COLO829 (cell line): ENCODE measurements at regions not wholly inside any gene's neighbourhood (a gene's known extent, or its start where the extent isn't known, plus 50 kb on each side); places are given as distances from the start of the nearest gene placed in this dataset.

Experiments
- DNase-seq: peaks from one replicate; pipeline ENCODE4 v3.0.0; 2012; ENCODE audit warnings: low spot score

DNA sequence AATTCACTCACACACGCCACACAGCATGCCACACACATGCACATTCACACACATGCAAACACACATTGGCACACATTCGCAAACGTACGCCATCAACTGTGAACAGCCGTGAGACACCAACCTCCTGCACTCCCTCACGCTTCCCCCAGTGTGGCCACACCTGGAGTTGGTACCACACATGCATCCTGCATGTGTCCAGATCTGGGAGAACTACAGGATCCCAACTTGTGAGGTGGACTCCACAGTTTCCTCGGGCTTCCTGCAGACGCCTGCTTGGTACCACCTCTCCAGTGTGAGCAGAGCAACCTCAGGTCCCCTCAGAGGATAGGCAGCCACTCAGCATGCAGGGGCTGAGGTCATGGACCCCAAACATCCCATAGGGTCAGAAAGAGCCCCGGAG, 239.0 kb downstream of the EIPR1 start:
- no peak for DNase-seq

DNA sequence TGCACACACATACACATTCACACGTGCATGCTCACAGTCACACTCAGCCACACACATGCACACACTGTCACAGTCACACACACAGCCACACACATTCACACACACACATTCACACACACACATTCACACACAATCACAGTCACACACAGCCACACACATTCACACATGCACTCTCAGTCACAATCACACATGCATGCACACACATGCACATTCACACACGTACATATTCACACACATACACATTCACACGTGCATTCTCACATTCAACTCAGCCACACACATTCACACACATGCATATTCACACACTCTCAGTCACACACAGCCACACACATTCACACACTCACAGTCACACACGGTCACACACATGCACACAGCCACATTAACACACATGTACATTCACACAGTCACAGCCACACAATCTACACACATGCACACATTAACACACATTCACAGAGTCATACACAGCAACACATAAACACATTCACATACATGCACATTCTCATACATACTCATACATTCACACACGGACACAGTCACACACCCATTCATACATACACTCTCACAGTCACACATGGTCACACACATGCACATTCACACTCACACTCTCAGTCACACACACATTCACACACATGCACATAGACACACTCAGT, 239.8 kb downstream of the EIPR1 start:
- no peak for DNase-seq

DNA sequence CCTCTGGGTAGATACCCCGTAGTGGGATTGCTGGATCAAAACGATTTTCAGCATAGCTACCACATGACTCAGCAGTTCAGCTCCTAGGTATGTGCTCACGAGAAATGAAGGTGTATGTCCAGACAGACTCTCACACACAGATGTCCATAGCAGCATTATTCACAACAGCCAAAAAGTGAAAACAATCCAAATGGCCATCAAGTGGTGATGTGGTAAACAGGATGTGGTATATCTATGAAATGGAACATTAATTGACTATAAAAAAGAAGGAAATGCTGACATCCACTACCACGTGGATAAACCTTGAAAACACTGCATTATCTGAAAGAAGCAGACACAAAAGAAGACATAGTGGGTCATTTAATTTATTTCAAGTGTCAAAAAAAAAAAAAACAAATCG, 241.9 kb downstream of the EIPR1 start:
- DNase-seq = no peak

DNA sequence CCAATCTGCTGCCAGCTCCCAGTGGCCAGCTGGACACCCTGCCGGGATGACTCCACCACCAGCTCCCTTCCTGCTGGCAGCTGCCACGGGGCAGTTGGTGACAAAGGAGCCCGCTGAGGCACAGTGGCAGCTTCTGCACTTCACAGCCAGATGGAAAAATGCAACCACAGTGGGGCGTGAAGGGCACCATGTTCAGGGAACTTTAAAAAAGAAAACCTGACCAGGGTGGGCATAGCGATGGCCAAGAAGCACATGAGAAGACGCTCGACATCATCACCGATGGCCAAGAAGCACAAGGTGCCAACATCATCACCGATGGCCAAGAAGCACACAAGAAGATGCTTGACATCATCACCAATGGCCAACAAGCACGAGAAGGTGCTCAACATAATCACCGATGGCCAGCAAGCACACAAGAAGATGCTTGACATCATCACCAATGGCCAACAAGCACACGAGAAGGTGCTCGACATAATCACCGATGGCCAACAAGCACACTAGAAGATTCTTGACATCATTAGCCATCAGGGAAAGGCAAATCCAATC, 243.5 kb downstream of the EIPR1 start:
- DNase-seq = no peak

DNA sequence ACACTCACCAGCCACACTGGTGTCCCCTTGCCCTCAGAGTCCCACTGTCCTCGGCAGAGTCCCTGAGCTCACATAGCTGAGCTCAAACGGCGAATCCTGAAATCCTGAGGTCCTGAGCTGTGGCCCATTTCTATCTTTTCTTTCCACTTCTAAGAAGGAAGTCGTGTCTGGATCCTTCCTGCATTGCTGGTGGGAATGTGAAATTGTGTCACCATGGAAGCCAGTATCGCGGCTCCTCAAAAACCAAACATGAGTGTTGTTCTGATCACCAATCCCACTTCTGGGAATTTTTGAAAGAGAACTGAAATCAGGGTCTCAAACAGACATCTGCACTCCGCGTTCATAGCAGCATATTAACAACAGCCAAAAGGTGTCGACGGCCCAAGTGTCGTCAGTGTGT, 244.7 kb downstream of the EIPR1 start:
- no peak for DNase-seq

DNA sequence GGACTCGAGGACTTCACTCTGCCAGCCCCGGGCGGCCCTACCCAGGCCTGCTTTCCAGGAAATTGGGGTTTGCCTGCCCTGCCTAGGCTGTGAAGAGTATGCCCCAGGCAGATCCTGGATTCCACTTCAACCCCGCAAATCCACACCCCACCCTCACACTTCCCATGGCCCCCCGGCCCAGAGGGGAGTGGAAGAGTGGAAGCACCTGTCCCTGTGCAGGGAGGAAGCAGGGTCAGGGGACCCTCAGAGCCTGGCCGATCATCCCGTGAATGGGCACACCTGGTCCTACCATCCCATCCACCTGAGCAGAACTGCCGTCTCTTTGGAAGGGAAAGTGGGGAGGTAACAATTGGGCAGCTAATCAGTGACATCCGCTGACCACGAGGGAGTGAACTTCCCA, 245.2 kb downstream of the EIPR1 start:
- no peak for DNase-seq

DNA sequence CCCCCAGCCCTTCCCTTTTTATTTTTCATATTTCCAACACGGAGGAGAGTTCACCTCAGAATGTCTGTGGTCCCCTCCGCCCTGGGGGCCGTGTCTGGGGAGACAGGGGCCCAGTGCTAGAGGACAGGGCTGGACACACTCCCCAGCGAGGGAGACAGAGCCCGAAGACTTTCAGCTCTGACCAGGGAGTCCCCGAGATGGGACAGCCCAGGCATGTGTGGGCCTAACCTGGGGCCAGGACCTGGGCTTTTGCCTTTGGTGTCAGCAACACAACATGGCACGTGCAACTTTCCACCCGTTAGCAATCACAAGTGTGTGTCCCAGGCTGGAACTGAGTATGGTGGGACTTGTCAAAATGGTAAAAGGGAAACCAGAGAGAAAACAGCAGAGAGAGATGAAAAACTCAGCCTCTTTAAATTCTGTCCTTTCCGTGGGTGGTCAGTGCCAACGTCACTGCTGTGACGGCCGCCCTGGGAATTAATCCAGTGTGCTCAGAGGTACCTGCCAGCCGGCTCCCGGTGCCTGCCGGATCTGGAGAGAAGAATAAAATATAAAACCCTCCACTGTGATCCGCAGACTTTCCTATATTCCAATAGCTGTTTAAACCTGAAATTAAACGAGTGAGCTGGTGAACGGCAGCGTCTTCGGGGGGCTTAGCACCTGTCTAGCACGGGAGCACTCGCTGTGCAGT, 245.8 kb downstream of the EIPR1 start:
- DNase-seq = no peak

DNA sequence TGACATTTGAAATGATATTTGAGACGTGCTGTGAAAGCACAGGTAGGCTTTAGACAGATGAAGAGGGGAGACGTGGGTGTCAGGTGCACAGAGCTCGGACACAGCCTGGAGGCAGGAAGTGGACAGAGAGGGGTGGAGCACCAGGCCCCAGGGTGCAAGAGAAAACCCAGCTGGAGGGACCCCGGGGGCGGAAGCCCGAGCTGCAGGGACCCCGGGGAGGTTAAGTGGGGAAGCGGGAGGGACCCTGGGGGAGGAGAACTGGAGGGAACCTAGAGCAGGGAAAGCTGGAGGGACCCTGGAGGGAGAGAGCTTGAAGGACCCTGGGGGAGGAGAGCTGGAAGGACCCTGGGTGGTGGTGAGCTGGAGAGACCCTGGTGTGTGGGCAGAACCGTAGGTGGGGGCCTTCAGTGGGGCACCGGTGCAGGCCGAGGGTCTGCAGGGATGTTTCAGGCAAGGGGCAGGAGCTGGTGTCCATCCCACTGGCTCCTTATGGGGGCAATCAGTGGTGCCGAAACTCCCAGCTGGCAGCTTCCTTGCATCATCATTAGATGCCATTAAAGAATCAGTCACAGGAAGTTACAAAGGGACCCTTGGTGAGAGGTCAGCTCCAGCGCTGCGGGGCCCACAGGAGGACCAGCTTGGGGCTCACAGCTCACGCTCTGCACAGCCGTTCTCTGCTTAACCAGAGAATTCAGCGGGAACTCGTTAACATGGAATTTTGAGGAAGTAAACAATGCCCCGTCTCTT, 246.6 kb downstream of the EIPR1 start:
- no peak for DNase-seq

DNA sequence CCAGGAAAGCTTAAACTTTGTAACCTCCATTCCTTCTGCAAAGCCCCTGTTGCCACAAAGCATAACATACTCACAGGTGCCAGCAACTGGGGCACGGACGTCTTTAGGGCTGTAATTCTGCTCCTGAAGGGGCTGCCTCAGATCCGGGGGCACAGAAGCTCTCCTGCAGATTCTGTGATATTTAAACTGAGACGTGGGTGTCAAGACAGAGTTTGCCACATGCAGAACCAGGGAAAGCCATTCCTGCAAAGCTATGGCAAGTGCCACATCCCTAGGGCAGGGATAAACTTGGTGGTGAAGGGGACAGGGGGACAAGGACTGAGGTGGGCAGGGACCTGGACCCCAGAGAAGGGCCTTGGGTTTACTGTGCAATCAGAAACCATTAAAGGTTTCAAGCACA, 247.2 kb downstream of the EIPR1 start:
- no peak for DNase-seq

DNA sequence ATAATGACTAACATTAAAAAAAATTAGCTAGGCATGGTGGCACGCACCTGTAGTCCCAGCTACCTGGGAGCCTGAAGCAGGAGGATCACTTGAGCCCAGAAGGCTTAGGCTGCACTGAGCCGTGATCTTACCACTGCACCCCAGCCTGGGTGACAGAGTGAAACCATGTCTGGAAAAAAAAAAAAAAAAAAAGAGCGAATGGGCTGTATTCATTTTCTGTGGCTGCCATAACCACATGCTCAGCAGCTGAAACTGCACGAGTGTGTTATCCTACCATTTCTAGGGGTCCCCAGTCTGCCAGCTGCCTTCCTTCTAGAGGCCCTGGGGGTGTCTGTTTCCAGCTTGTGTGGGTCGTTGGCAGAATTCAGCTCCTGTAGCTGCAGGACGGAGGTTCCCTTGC, 247.8 kb downstream of the EIPR1 start:
- no peak for DNase-seq

DNA sequence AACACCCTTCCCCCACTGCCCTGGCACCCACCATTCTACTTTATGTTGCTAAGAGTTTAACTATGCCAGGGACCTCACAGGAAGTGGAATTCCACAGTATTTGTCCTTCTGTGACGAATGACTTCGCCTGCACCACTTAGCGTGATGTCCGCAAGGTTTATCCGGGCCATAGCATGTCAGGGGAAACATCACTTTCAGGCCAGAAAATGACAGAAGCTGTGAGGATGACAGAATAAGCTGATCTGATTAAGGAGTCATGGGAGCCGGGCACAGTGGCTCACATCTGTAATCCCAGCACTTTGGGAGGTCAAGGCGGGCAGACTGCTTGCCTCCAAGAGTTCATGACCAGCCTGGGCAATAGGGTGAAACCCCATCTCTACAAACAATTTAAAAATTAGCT, 248.8 kb downstream of the EIPR1 start:
- DNase-seq = no peak

DNA sequence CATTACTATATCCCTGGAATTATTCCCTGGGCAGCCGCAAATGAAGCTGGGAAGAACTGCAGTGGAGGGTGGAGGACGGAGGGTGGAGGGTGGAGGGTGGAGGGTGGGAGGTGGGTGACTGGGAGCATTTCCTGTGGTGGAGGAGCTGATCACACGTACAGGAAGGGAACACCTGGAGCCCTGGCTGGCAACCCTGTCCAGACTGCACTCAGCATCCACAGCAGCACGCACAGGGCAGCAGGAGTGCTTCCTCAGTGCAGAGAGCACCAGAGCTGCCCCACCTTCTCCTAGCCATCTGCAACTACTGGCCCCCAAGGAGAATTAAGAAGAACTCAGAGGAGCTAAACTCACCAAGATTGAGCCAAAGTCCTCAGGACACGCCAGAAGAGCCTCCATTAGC, 249.9 kb downstream of the EIPR1 start:
- no peak for DNase-seq

DNA sequence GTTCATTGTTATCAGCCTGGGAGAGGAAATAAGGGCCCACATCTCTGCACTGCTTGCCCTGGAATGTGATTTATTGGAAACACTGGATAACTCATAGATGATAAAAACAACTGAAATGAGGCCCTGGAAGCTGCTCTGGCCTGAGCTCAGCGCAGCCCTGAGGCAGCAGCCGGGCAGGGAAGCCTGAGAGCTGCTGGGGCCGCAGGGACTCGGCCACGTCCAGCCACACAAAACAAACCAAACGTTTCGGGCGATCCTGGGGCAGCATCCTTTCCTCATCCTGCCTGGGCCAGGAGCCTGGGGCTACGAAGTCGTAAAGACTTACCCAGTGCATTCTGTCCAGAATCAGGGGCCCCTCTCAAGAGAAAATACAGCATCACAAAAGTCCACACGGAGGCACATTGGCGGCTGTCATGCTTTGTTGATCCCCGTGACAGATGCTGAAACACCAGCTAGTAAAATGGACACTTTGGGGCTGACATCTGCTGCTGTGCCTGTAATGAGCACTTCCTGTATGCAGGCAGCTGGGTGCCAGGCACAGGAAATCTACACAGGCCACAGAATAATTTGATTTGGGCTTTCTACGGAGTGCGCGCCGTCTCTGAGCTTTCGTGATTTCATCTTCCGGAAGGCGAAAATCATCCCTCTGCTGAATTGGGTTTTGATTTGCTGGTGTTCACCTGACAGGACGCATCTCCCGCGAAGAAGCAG, 250.6 kb downstream of the EIPR1 start:
- DNase-seq = no peak

DNA sequence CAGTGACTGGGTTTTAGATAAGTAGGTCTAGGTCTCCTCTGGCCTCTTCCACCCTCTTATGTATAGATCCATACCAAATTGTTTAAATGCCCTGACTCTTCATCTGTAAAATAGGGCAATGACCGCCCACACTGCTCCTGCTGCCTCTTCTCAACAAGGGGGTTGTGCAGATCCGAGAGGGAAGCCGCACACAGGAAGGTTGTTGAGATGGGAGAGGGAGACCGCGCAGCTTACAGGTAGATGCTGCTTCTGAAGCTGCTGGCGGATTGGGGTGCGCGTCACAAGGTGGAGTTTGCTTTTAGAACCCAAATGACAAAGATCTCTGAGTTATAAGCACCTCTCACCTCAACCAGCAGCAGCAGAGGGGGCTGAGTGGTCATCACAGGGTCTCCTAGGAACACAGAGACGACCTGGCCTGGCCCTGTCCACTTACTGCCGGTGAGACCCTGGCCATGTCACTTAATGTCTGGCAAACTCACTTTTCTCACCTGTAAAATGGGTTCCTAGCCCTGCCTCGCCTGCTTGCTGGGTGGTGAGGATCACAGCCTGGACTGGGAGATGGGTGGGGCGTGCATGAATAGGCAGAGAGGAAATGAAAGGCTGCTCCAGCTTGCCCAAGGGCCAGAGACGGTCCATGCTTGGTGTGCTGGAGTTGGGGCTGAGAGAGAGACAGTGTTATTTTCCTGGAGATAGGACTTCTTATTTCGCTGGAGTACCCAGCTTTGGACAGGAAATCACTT, 251.3 kb downstream of the EIPR1 start:
- peak; percentile 30 for DNase-seq

DNA sequence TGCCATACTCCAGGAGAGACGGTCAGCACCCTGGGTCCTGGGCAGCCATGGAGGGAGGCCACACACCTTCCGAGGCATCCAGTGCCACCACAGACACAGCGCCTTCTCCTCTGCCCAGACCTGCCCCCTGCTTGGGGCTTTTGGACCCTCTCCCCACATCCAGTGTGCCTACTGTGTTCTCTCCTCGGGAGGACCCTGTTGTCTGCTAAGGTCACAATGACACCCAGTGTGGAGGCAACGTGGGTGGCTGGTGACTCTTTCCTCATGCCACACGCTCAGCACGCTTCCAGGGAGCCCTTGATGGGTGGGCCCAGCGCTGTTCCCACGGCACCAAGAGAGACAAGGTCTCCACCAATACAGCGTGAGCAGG, 251.9 kb downstream of the EIPR1 start:
- DNase-seq = no peak

DNA sequence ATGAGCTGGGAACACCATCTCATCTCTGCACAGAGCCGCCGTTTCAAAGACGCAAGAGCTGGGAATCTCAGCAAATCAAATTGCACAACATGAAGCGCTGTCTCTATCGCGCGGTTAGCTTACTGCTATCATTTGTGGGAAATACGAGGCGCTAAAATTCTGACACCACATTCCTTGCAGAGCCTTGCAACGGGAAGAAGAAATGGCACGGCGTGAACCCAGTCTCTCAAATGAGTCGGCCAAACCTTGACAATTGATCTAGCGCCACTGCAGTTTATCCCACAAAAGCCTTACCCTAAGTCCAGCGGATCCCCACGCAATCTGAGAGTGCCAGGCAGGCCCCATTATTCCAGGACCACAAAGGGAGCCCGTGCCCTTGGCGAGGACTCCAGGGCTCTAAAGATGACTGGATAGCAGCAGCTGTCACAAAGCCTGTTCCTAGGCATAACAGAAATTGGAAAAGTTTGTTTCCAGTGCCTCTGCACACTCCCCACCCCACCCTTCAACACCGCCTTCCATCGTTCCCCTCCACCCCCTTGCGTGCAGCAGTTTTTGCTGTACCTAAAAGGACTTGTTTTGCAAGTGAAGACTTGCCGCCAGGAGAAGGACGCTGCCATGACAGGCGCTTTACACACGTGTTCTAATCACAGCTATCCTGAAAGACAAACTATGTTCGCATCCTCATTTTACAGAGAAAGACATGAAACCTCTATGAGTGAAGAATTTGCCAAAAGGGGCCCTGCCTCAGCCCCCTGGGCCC, 252.4 kb downstream of the EIPR1 start:
- DNase-seq = no peak

DNA sequence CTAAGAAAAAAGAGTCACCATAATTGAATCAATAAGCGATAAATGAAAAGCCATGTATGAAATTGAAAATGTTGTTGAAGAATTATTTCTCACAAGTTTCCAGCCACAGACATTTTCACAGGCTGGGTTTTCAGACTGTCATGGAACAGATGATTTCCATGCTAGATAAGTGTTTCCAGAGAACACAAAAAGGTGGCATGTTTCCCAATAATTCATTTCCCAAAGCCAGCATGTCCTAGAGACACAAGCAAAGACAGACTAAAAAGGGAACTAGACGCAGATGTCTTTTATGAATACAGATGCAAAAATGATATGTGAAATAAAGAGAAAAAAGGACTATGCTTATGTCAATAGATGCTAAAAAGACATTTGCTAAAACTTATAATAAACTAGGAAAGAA, 255.1 kb downstream of the EIPR1 start:
- no peak for DNase-seq

DNA sequence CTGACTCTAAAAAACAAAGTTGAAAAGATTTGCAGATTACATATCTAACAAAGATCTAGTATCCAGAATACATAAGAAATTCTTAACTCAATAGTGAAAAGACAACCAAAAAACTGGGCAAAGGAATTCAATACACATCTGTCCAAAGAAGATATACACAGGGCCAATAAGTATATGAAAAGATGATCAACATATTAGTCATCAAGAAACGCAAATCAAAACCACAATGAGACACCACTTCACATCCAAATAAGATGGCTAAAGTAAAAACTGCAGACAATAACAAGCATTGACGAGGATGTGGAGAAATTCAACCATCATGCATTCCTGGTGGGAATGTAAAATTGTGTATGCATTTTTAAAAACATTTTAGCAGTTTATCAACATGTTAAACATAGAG, 256.0 kb downstream of the EIPR1 start:
- peak; percentile 9 for DNase-seq

DNA sequence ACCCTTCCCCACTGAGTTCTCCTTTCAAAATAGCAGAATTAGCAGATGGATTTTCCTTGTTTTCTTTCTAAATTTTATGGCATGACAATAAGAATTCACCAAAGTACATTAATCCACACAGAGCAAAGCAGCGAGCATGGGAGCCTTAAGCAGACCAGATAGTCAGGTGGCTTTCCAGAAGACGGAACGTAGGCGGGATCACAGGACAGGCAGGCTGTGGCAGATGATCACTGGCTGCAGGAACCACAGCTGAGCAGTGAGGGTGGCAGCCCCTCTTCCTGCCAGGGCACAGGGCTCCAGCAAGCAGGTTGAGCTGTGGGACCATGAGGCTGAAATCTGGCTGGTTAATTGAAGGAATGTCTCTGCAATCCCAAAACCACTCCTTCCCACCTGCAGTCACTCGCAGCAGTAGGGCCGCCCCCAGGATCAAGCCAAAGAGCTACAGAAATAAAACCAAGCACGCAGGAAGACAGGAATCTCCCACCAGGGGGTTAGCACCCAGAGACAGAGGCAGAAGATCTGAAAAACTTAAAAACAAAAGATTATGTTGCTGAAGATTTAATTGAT, 259.9 kb downstream of the EIPR1 start:
- DNase-seq = no peak

DNA sequence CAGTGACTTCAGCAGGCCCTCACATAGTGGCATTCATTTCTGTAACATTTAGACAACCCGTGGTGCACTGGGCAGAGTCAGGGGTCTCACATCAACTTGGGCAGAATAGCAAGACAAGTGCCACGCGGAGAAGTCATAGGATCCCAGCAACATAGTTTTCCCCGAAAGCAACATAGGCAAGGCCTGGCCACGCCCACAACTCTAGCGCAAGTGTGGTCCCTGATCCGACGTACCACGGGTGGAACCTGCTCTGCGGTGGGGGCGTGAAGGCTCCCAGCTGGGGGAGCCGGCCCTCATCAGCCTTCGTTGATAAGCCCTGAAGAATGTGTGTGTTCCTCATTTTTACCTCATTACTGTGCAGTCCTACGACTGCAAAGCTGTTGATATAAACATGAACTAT, 261.2 kb downstream of the EIPR1 start:
- no peak for DNase-seq
